ENCODE measurements at regions not wholly inside any gene's neighbourhood (a gene's known extent, or its start where the extent isn't known, plus 50 kb on each side); places are given as distances from the start of the nearest gene placed in this dataset.

DNA sequence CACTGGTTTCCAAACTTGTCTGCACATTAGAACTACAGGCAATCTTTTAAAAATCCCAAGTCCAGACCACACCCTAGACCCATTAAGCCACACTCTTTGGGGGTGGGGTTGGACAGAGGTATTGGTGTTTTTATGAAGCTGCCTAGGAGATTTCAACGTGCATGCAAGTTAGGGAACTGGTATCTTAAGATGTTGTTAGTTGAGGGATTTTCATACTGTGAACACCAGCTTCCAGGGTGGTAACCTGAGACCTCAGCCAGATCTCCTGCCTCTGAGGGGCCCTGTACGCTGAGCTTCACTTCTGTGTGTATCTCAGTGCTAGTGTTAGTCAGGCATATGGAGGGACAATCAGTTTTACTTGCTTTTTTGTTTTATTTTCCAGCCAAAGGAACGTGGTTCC, 138.0 kb downstream of the UTRN start:
- TF ChIP-seq, protein P1, sequence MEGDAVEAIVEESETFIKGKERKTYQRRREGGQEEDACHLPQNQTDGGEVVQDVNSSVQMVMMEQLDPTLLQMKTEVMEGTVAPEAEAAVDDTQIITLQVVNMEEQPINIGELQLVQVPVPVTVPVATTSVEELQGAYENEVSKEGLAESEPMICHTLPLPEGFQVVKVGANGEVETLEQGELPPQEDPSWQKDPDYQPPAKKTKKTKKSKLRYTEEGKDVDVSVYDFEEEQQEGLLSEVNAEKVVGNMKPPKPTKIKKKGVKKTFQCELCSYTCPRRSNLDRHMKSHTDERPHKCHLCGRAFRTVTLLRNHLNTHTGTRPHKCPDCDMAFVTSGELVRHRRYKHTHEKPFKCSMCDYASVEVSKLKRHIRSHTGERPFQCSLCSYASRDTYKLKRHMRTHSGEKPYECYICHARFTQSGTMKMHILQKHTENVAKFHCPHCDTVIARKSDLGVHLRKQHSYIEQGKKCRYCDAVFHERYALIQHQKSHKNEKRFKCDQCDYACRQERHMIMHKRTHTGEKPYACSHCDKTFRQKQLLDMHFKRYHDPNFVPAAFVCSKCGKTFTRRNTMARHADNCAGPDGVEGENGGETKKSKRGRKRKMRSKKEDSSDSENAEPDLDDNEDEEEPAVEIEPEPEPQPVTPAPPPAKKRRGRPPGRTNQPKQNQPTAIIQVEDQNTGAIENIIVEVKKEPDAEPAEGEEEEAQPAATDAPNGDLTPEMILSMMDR (IDR thresholded peaks at IDR 0.05) = no peak
- no peak for TF ChIP-seq POLR2A (IDR thresholded peaks at IDR 0.05)
